22Rv1 (cell line): ENCODE measurements at regions not wholly inside any gene's neighbourhood (a gene's known extent, or its start where the extent isn't known, plus 50 kb on each side); places are given as distances from the start of the nearest gene placed in this dataset.

Experiments used
- H3K27ac ChIP-seq: fragments of 450-650 bp; 2 replicates; pipeline ENCODE4 v1.5.1; 2017
- ZFX ChIP-seq: fragments of 450-650 bp; IDR thresholded peaks from 2 replicates; pipeline ENCODE4 v1.6.1; 2017; ENCODE audit warnings: antibody characterized with exemption, borderline replicate concordance
- TF ChIP-seq, protein P1 (sequence below): fragments of 450-650 bp; IDR thresholded peaks from 2 replicates; pipeline ENCODE4 v1.5.1; 2017; ENCODE audit warnings: mild to moderate bottlenecking

GRCh38 chr2:143901185-143901842 is 618.6 kb downstream of the ZEB2 start:
- no peak overlapping the region for H3K27ac ChIP-seq
- no peak for TF ChIP-seq ZFX
- TF ChIP-seq, protein P1, sequence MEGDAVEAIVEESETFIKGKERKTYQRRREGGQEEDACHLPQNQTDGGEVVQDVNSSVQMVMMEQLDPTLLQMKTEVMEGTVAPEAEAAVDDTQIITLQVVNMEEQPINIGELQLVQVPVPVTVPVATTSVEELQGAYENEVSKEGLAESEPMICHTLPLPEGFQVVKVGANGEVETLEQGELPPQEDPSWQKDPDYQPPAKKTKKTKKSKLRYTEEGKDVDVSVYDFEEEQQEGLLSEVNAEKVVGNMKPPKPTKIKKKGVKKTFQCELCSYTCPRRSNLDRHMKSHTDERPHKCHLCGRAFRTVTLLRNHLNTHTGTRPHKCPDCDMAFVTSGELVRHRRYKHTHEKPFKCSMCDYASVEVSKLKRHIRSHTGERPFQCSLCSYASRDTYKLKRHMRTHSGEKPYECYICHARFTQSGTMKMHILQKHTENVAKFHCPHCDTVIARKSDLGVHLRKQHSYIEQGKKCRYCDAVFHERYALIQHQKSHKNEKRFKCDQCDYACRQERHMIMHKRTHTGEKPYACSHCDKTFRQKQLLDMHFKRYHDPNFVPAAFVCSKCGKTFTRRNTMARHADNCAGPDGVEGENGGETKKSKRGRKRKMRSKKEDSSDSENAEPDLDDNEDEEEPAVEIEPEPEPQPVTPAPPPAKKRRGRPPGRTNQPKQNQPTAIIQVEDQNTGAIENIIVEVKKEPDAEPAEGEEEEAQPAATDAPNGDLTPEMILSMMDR = no peak

DNA sequence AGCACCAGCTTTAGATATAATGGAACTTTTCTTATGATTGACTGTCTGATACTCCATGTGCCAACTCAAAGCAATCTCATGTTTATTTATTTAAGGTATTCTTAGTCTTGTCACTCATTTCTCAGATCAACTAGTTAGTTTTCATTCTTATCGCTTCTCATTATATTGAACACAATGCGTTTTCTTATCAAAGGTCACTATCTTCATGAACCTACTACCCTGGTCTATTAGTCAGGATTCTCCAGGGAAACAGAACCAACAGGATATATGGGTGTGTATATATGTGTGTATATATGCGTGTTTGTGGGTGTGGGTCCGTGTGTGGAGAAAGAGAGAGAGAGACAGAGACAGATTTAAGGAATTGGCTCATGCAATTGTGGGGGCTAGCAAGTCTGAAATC is 619.9 kb downstream of the ZEB2 start:
- no peak overlapping the region for H3K27ac ChIP-seq
- TF ChIP-seq ZFX = no peak
- TF ChIP-seq, protein P1 = no peak

DNA sequence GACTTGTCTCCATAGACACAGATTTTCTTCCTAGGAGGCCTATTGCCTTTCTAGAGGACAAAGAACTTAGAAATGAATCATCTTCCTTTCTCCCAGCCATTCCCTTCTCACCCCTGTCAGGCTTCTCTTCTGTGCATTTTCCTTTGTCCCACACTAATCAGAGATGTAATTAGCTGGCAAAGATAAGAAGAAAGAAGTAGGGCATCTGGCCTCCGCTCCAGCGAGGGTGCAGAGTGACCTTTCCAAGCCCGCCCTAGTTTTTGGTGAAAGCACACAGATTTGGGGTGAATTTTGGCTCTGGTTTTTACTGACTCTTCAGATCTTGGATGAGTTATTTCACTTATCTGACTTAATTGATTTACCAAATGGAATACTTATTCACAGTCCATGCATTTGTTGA is 626.5 kb downstream of the ZEB2 start:
- no peak overlapping the region for H3K27ac ChIP-seq
- TF ChIP-seq ZFX = no peak
- TF ChIP-seq, protein P1 = no peak

DNA sequence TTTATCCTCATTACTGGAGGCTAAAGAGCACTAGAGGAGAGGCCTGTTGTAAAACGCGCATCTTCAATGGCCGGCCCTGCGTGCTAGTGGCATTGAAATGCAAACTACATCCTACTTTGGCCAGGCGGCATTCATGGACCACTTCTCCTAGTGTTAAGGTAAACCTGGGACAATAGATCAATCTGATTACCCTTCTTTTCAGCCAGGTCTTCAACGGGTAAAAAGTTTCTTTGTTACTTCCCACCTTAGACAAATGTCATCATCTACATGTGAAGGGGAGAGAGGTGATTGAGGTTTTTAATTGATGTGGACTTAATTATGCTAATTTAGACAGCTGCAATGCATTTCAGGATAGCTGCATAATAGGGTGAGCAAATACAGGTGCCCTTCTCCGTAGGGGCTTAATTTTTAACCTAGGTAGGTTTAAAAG is 628.0 kb downstream of the ZEB2 start:
- no peak for TF ChIP-seq ZFX
- TF ChIP-seq, protein P1 = no peak
- H3K27ac ChIP-seq = no peak overlapping the region

- no peak for TF ChIP-seq ZFX
- TF ChIP-seq, protein P1 = no peak
- H3K27ac ChIP-seq = no peak overlapping the region
Measured at GRCh38 chr2:143890798-143891197, 629.1 kb downstream of the ZEB2 start.

GRCh38 chr2:143889216-143889615 is 630.7 kb downstream of the ZEB2 start:
- no peak overlapping the region for H3K27ac ChIP-seq
- TF ChIP-seq, protein P1 = no peak
- no peak for TF ChIP-seq ZFX

GRCh38 chr2:143885461-143885860 is 634.5 kb downstream of the ZEB2 start:
- H3K27ac ChIP-seq = no peak overlapping the region
- TF ChIP-seq ZFX = no peak
- TF ChIP-seq, protein P1 = no peak
